ENCODE measurements at regions not wholly inside any gene's neighbourhood (a gene's known extent, or its start where the extent isn't known, plus 50 kb on each side); places are given as distances from the start of the nearest gene placed in this dataset.

DNA sequence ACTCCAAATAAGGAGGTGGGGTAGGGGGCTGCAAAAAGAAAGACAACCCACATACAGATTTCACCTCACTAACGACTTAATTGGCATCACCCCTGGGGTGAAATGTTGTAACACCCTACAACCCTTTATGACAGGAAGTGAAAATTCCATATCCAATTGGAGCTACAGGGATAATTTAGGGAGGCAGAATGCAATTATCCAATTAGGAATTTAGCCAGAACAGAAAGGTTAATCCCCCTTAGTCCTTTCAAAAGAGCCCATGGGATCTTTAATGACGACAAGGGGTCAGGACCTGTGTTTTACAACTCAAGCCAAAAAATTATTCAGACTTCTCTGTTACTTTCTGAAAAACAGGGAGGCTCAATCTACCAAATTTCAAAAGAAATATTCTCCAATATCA lies 1027.1 kb downstream of the TMEM182 start:
- TF ChIP-seq GATA1 (IDR thresholded peaks at IDR 0.05; ENCODE audit: low read depth, low read length) (no peak), POLR2A (IDR thresholded peaks at IDR 0.05; ENCODE audit: low read length) (no peak)
- DNase-seq: no peak

DNA sequence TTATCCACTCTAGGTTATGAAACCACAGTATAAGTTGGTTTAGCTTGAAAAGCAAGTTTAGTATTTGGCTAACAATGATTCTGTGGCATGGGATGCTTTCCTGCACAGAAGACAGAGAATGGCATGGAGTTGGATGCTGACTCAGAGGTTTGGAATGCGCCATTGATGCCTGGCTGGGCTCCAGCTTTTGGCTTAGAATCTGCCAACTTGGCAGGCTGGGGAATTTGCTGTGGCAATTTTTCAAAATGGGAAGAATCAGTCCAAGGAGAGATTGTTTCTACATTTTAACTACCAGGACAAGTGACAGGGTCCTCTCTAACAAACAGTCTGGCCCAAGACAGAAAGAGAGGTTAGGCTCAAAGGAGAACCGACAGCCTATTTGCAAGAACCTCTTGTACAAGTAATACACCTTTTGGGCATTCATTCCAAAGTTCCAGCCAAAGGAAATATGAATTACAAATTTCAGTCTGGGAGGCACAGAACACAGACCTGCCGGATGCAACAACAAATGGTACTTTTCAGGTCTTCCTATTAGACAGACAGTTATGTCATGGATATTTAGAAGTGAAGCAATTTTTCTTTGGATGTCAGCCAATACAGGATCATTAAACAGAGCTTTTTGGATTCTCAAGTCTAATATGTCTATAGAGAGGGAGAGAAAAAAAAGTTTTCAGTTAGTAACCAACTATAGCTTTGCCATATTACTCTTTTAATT lies 1027.7 kb downstream of the TMEM182 start:
- TF ChIP-seq POLR2A (IDR thresholded peaks at IDR 0.05; ENCODE audit: low read length) (no peak), GATA1 (IDR thresholded peaks at IDR 0.05; ENCODE audit: low read depth, low read length) (no peak)
- DNase-seq: no peak

DNA sequence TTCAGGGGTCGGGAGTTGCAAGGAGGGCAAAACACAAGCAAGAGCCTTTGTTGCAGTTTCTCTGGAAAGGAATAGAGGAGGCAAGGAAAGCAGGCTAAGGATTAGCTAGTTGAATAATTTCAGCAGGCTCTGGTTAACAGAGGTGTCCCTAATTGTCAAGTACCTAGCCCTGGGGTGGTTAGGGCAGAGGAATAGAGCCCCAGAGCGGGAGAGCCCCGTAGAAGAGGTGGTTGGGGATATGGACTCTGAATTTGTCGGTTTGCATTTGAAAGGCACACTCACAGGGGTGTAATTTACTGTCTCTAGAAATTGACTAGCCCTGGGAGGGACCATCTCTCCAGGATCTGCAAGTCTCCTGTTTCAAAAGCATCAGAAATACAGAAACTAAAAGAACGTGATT lies 1030.2 kb downstream of the TMEM182 start:
- no peak for DNase-seq
- no peak for TF ChIP-seq POLR2A (IDR thresholded peaks at IDR 0.05; ENCODE audit: low read length)
- TF ChIP-seq GATA1 (IDR thresholded peaks at IDR 0.05; ENCODE audit: low read depth, low read length): no peak

DNA sequence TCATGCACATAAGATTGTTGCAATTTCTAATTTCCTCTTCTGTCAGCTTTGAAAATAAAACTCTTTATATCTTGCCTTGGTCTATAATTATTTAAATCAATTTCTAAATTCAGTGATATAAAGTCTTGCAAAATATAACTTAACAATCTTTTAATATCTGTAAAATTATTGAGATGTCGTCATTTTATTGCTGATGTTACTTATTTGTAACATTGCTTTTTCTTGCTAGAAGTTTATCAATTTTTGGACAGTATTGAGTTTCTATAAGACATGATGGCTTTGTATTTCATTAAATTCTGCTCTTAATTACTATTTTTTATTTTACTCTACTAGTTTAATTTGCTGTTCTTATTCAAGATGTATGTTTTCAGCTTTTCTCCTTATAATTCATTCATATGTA lies 1036.5 kb downstream of the TMEM182 start:
- no peak for TF ChIP-seq POLR2A (IDR thresholded peaks at IDR 0.05; ENCODE audit: low read length)
- no peak for TF ChIP-seq GATA1 (IDR thresholded peaks at IDR 0.05; ENCODE audit: low read depth, low read length)
- no peak for DNase-seq

DNA sequence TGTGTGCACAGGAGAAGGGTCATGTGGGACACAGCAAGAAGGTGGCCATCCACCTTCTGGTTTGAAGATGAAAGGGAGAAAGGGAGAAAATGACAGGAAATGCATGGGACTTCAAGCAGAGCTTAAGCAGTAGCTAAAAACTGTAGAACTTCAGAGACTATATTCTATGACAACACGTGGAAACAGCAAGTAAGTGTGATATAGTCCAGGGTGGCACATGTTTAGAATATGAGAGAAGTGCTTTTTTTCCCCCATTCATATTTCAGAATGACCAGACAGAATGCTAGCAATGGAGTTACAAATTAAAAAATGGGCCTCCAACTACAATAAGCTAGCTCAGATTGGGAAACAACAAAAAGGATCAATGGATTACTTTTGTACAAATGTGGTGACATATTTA lies 1042.2 kb downstream of the TMEM182 start:
- no peak for TF ChIP-seq GATA1 (IDR thresholded peaks at IDR 0.05; ENCODE audit: low read depth, low read length)
- TF ChIP-seq POLR2A (IDR thresholded peaks at IDR 0.05; ENCODE audit: low read length): no peak
- no peak for DNase-seq

DNA sequence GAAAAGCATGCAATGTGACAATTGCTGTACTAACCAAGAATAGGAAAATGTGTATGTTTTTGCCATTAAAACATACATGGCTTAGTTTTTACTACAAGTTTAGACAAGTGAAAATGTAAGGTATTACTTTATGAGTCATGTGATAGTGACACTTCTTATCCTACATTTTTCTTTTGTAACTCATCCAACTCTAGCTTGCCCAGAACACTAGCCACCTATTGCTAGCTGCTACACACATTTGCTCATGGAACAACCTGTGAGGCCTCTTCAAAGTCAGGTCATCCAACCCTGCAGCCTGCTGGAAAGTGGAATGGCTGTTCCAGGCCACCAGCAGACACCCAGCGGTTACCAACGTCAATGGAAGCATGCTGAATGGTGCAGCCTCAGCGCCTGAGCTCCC lies 1043.9 kb downstream of the TMEM182 start:
- no peak for DNase-seq
- TF ChIP-seq POLR2A (IDR thresholded peaks at IDR 0.05; ENCODE audit: low read length) (no peak), GATA1 (IDR thresholded peaks at IDR 0.05; ENCODE audit: low read depth, low read length) (no peak)

DNA sequence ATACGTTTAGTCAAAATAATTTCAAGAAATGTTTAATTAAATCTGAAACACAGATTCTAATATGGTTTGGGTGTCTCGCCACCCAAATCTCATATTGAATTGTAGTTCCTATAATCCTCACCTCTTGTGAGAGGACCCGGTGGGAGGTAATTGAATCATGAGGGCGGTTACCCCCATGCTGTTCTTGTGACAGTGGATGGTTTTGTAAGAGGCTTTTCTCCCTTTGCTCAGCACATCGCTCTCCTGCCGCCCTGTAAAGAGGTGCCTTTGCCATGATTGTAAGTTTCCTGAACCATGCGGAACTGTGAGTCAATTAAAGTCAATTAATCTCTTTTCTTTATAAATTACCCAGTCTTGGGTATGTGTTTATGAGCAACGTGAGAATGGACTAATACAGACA lies 1045.1 kb upstream of the POU3F3 start:
- DNase-seq: no peak
- TF ChIP-seq GATA1 (IDR thresholded peaks at IDR 0.05; ENCODE audit: low read depth, low read length): no peak
- TF ChIP-seq POLR2A (IDR thresholded peaks at IDR 0.05; ENCODE audit: low read length): no peak

DNA sequence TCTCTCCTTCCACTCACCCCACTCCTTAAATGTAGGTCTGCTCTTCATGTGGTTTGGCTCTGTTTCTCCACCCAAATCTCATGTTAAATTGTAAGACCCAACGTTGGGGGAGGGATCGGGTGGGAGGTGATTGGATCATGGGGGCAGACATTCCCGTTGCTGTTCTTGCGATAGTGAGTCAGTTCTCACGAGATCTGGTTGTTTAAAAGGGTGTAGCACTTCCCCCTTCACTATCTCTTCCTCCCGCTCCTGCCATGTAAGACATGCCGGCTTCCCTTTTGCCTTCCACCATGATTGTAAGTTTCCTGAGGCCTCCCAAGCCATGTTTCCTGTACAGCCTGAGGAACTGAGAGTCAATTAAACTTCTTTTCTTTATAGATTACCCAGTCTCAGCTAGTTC lies 1044.5 kb upstream of the POU3F3 start:
- no peak for TF ChIP-seq GATA1 (IDR thresholded peaks at IDR 0.05; ENCODE audit: low read depth, low read length)
- TF ChIP-seq POLR2A (IDR thresholded peaks at IDR 0.05; ENCODE audit: low read length): no peak
- DNase-seq: no peak

DNA sequence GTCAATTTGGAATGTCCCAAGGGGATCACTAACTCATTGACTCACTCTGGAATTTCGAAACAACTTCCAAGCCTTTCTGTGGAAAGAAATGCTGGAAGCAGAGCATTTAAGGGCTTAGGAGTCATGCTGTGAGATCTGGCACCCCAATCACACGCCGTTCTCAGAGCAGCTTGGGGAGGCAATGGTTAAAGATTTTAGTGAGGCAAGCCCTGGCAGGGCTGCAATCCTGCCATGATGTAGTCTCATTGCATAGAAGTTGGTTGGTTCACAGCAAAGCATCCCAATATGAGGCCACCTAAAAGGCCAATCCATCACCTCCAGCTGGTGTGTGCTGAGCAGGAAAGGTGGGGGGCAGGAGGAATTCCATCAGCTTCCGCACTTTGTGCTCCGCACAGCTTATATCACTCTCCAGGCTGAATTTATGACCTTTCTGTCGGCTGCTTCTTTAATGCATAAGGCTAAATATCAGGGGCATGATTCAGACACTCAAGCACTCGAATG lies 1043.9 kb upstream of the POU3F3 start:
- TF ChIP-seq POLR2A (IDR thresholded peaks at IDR 0.05; ENCODE audit: low read length): no peak
- no peak for TF ChIP-seq GATA1 (IDR thresholded peaks at IDR 0.05; ENCODE audit: low read depth, low read length)
- no peak for DNase-seq

DNA sequence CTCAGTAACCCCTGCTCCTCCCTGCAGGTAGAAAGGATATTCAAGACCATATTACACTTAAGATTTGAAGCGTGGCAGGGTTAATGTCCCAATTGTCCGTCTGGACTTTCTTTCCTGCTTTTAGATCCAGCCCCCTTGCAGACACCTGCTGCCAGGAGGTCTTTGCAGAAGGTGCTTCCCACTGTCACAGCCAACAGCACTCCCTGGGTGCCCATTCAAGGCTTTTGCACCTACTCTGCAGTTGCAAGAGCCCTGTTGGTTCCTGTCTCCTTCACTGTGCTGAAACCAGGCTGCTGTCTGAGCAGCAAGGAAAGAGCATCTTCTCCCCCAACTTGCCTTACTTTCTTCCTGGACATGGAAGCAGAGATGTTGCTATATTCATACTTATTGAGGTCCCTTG lies 1043.0 kb upstream of the POU3F3 start:
- no peak for DNase-seq
- TF ChIP-seq GATA1 (IDR thresholded peaks at IDR 0.05; ENCODE audit: low read depth, low read length): no peak
- TF ChIP-seq POLR2A (IDR thresholded peaks at IDR 0.05; ENCODE audit: low read length): no peak

DNA sequence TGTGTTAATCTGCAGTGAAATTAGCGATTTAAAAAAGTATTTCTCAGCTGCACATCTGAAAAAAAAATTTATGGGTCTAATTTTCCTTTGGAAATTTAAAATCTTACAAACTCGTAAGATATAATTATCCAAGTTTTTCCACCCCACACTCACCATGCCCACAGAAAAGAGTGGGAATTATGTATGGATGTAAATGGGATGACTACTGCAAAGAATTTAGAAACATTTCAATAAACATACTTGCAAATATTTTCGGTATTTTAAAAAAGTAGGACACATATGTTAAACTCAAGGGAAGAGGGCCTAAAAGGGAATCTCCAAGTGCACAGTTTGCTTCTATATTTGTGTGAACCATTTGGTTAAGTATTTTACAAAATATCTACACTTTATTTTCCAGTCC lies 1039.9 kb upstream of the POU3F3 start:
- TF ChIP-seq GATA1 (IDR thresholded peaks at IDR 0.05; ENCODE audit: low read depth, low read length) (no peak), POLR2A (IDR thresholded peaks at IDR 0.05; ENCODE audit: low read length) (no peak)
- DNase-seq: no peak

DNA sequence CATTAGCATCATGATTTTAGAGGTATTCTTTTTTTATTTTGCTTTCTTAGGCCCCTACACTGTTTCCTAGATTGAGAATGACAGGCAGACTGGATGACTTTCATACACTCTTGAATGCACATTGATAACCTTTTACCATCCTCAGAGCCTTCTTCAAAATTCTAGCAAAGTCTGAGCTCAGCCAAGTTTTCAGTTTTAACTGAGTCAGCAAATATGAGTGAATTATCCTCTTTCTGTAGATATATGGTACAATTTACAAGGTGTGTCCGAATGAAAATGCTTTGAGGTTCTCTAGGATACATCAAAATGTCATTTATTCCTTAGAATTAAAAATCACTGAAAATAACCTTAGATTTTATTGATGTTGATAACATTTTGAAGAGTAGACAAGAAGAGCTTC lies 1038.2 kb upstream of the POU3F3 start:
- DNase-seq: no peak
- no peak for TF ChIP-seq POLR2A (IDR thresholded peaks at IDR 0.05; ENCODE audit: low read length)

DNA sequence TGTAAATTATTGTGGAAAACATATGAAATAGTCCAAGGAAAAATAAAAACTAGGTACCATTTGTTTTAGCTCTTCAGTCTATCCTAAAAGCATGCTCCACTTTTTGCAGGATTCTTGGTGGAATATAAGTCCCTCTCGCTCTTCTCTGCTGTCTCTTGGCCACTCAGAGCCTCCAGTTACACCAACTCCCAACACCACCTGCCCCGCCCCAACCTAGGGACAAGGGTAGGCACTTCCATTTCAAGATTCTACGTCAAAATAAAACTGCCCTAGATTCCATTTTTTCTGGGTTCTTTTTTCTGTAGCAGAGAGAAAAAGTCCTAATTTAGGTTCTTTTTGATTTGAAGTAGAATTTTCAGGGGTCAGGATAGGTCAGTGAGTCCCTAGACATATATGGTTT lies 1036.2 kb upstream of the POU3F3 start:
- no peak for TF ChIP-seq POLR2A (IDR thresholded peaks at IDR 0.05; ENCODE audit: low read length)
- no peak for DNase-seq

DNA sequence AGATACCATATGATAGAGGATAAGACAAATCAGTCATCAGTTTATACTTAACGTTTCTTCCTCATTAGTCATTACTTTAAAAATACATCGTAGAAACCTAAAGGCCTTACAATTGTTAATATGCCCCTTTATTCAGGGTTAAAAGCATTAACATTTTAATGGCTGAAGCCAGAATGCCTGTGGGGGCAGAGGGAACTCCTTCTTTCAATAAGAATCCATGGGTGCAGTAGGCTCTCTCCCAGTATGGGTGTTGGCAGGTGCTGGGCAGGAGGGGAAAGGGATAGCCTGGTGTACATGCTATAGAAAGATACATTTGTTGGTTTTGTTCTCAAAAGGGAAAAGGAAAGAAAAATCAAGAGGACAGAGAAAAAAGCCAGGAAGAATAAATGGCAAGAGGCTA lies 1035.7 kb upstream of the POU3F3 start:
- no peak for DNase-seq
- TF ChIP-seq POLR2A (IDR thresholded peaks at IDR 0.05; ENCODE audit: low read length) (no peak), GATA1 (IDR thresholded peaks at IDR 0.05; ENCODE audit: low read depth, low read length) (no peak)

DNA sequence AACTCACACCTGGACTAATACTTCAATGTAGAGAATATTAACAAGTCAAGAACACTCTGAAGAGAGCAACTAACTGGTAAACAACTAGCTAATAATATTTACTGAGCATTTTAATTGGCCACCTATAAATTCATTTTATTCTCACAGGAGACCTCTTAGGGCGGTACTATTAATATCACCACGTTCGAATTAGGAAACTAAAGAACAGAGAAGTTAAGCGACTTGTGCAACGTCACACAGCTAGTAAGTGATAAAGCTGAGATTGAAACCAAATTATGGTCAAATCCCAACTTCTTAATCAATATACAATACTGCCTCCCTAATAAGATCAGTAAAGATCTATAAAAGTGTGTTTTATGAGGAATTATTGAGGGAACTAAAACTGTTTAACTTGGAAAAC lies 1034.3 kb upstream of the POU3F3 start:
- TF ChIP-seq POLR2A (IDR thresholded peaks at IDR 0.05; ENCODE audit: low read length) (no peak), GATA1 (IDR thresholded peaks at IDR 0.05; ENCODE audit: low read depth, low read length) (no peak)
- DNase-seq: no peak

DNA sequence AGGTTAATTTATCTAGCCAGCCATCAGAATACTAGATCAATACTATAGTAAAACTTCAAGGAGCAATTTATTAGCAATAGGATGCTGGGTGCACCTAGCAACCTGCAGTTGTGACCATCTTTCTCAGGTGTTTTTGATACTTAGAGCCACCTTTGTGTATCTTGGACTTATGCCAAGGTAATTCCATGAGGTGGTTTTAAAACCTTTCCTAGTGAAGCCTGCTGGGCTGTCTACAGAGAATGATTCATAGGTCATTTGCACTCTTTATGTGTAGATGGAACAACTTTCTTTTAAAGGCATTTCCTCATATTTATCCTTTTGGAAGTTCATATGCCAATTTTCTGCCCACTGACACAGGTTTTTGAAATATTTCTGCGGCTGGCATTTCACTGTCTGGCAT lies 1030.1 kb upstream of the POU3F3 start:
- TF ChIP-seq GATA1 (IDR thresholded peaks at IDR 0.05; ENCODE audit: low read depth, low read length) (no peak), POLR2A (IDR thresholded peaks at IDR 0.05; ENCODE audit: low read length) (no peak)
- DNase-seq: no peak
